Prostate gland (tissue), 2 donors: ENCODE measurements at regions not wholly inside any gene's neighbourhood (a gene's known extent, or its start where the extent isn't known, plus 50 kb on each side); places are given as distances from the start of the nearest gene placed in this dataset.
"Not testable (repeated sequence)": the region's sequence is repeated elsewhere in the genome, so short reads cannot be mapped to it uniquely, and the experiment has no call there.

ENCODE experiments used
- DNase-seq: peaks from one replicate; pipeline ENCODE4 v3.0.0-alpha.2; 2019; ENCODE audit warnings: low spot score
- H3K27ac ChIP-seq, 2 donors: fragments of 200-600 bp; sonication (generic); 2 replicates each; pipeline ENCODE4 v1.5.1; 2017 to 2019
- H3K27me3 ChIP-seq: fragments of 200-600 bp; sonication (generic); replicated peaks from 2 replicates; pipeline ENCODE4 v1.5.1; 2019; ENCODE audit not compliant: insufficient read depth
- H3K36me3 ChIP-seq, 2 donors: fragments of 200-600 bp; sonication (generic); 1 replicate in 1 of 2; 2 replicates in 1 of 2; pipeline versions ENCODE4 v1.5.1 to v1.8.1; 2017 to 2019
- H3K4me1 ChIP-seq: fragments of 200-600 bp; sonication (generic); replicated peaks from 2 replicates; pipeline ENCODE4 v1.5.1; 2019
- H3K4me3 ChIP-seq, 2 donors: fragments of 200-600 bp; sonication (generic); 2 replicates each; pipeline ENCODE4 v1.5.1; 2017 to 2019
- H3K9me3 ChIP-seq: fragments of 200-600 bp; sonication (generic); 2 replicates; pipeline ENCODE4 v1.5.1; 2017
- POLR2A ChIP-seq: fragments of 450-650 bp; IDR thresholded peaks from one replicate; pipeline ENCODE4 v1.6.1; 2016; ENCODE audit warnings: antibody characterized with exemption, mild to moderate bottlenecking
- POLR2AphosphoS5 ChIP-seq: sonication (generic); formaldehyde crosslinking; IDR thresholded peaks from one replicate; pipeline ENCODE4 v1.6.1; 2017; ENCODE audit warnings: antibody characterized with exemption
- WGBS: methylation state at CpG from one replicate; pipeline ENCODE4 v1.1.5; 2018; 5-methylcytosine and 5-hydroxymethylcytosine counted together
- intact Hi-C: fragments of 100-400 bp; cut with DNase I; formaldehyde crosslinking; loops from one replicate; pipeline ENCODE4 v1.14.2; 2022
- TF ChIP-seq, protein P1 (sequence below), 4 experiments: fragments of 200-600 bp in 2 of 4; fragments of 450-650 bp in 2 of 4; sonication (generic) in 2 of 4; IDR thresholded peaks; 1 replicate in 3 of 4; 2 replicates in 1 of 4; pipeline ENCODE4 v1.5.1; 2016 to 2019; ENCODE audit warnings: antibody characterized with exemption in 4 of 4, mild to moderate bottlenecking in 2 of 4, moderate library complexity in 2 of 4

DNA sequence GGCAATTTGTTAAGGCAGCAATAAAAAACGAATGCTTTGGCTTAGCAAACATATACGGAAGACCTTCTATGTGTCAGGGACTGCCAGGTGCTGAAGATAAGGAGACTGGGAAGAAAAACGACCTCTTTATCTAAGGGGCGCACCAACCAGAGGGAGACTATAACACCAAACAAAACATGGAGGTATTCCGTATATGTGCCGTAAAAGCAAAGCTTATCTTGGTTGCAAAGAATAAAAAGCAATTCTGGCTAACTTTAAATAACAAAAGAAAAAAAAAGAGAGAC, 167.1 kb upstream of the KCNJ15 start:
- no peak for DNase-seq
- H3K4me3 ChIP-seq, result no peak overlapping the region
- H3K27ac ChIP-seq, result no peak overlapping the region
- H3K4me1 ChIP-seq, result no peaks in the 10 kb centered on the region
- no peaks in the 10 kb centered on the region for H3K27me3 ChIP-seq
- WGBS, result 49% methylated on average over 6 of the region's 6 CpGs
- H3K9me3 ChIP-seq, result no peaks in the 10 kb centered on the region
- intact Hi-C loops, result no loop called here
- no peak for TF ChIP-seq POLR2A
- no peak for TF ChIP-seq POLR2AphosphoS5
- TF ChIP-seq, protein P1, sequence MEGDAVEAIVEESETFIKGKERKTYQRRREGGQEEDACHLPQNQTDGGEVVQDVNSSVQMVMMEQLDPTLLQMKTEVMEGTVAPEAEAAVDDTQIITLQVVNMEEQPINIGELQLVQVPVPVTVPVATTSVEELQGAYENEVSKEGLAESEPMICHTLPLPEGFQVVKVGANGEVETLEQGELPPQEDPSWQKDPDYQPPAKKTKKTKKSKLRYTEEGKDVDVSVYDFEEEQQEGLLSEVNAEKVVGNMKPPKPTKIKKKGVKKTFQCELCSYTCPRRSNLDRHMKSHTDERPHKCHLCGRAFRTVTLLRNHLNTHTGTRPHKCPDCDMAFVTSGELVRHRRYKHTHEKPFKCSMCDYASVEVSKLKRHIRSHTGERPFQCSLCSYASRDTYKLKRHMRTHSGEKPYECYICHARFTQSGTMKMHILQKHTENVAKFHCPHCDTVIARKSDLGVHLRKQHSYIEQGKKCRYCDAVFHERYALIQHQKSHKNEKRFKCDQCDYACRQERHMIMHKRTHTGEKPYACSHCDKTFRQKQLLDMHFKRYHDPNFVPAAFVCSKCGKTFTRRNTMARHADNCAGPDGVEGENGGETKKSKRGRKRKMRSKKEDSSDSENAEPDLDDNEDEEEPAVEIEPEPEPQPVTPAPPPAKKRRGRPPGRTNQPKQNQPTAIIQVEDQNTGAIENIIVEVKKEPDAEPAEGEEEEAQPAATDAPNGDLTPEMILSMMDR (IDR thresholded peaks at IDR 0.05), result no peak
- no peaks in the 10 kb centered on the region for H3K36me3 ChIP-seq

DNA sequence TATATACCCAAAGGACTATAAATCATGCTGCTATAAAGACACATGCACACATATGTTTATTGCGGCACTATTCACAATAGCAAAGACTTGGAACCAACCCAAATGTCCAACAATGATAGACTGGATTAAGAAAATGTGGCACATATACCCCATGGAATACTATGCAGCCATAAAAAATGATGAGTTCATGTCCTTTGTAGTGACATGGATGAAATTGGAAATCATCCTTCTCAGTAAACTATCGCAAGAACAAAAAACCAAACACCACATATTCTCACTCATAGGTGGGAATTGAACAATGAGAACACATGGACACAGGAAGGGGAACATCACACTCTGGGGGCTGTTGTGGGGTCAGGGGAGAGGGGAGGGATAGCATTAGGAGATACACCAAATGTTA, 165.7 kb upstream of the KCNJ15 start:
- 81% methylated on average over 2 of the region's 2 CpGs for WGBS

DNA sequence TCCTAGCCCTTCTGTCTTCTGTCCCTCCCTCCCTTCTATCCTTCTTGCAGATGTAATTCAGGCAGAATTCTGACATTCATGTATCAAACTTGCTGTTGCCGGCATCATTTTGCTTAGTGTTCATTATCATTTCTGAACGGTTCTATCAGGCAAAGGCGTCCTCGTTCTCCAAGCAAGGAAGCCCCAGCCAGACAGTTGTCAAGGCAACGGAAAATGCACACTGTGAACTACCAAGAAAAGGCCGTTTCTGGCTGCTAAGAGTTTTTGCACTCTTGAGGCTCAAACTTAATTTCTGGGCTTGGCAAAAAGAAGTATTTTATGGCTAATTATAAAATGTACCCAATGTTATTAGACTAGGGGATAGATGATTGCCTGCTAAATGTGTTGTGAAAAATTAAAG, 164.7 kb upstream of the KCNJ15 start:
- Histone ChIP-seq H3K9me3 (no peaks in the 10 kb centered on the region), H3K4me3 (no peak overlapping the region), H3K4me1 (no peaks in the 10 kb centered on the region), H3K27ac (no peak overlapping the region), H3K27me3 (no peaks in the 10 kb centered on the region), H3K36me3 (no peaks in the 10 kb centered on the region)
- TF ChIP-seq POLR2AphosphoS5, result no peak
- TF ChIP-seq, protein P1 (IDR thresholded peaks at IDR 0.05), result no peak
- TF ChIP-seq POLR2A, result no peak
- intact Hi-C loops, result no loop called here
- WGBS, result 43% methylated on average over 6 of the region's 6 CpGs
- DNase-seq, result no peak

More for the DNA sequence above, 165.7 kb upstream of the KCNJ15 start:
- H3K27me3 ChIP-seq, H3K4me1 ChIP-seq, H3K36me3 ChIP-seq, intact Hi-C loops, H3K9me3 ChIP-seq, H3K4me3 ChIP-seq, H3K27ac ChIP-seq, DNase-seq: not testable (repeated sequence)

DNA sequence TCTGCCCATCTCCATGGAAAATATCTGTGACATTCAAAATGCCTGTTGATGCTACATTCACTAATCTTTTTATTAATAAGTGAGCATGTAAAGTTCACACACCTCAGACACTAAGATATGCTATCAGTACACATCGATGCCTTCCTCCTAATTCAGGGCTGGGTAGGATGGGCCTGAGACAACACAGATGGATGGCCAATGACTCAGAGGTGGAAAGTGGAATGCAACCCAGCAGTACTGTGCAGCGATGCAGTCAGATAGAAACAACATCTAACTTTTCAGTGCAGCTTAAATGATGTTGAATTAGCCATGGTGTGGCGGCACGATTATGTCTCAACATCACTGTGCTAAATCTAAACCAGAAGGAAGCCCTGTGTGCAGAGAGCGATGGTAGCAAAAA, 161.6 kb upstream of the KCNJ15 start:
- 86% methylated on average over 5 of the region's 5 CpGs for WGBS
- Histone ChIP-seq H3K4me1 (no peaks in the 10 kb centered on the region), H3K27ac (no peak overlapping the region), H3K4me3 (no peak overlapping the region), H3K27me3 (no peaks in the 10 kb centered on the region), H3K9me3 (no peaks in the 10 kb centered on the region), H3K36me3 (no peaks in the 10 kb centered on the region)
- DNase-seq, result no peak
- TF ChIP-seq POLR2A, result no peak
- no peak for TF ChIP-seq POLR2AphosphoS5
- TF ChIP-seq, protein P1 (IDR thresholded peaks at IDR 0.05), result no peak
- intact Hi-C loops, result no loop called here

DNA sequence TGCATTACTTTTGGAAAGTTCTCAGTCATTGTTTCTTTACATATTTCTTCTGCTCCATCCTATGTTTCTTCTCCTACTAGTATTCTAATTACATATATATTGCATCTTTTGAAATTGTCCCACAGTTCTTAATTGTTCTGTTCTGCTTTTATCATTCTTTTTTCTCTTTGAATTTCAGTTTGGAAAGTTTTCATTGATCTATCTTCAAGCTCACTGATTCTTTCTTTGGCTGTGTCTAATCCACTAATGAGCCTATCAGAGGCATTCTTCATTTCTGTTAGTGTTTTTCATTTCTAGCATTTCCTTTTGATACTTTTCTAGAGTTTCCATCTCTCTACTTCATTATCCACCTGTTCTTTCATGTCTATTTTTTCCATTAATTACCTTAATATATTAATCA, 159.0 kb upstream of the KCNJ15 start:
- Histone ChIP-seq H3K4me1 (no peaks in the 10 kb centered on the region), H3K36me3 (no peaks in the 10 kb centered on the region), H3K27me3 (no peaks in the 10 kb centered on the region), H3K9me3 (no peaks in the 10 kb centered on the region), H3K4me3 (no peak overlapping the region), H3K27ac (no peak overlapping the region)
- intact Hi-C loops, result no loop called here
- DNase-seq, result no peak
- TF ChIP-seq, protein P1 (IDR thresholded peaks at IDR 0.05), result no peak
- no peak for TF ChIP-seq POLR2AphosphoS5
- no peak for TF ChIP-seq POLR2A
